ENCODE measurements at regions not wholly inside any gene's neighbourhood (a gene's known extent, or its start where the extent isn't known, plus 50 kb on each side); places are given as distances from the start of the nearest gene placed in this dataset.

DNA sequence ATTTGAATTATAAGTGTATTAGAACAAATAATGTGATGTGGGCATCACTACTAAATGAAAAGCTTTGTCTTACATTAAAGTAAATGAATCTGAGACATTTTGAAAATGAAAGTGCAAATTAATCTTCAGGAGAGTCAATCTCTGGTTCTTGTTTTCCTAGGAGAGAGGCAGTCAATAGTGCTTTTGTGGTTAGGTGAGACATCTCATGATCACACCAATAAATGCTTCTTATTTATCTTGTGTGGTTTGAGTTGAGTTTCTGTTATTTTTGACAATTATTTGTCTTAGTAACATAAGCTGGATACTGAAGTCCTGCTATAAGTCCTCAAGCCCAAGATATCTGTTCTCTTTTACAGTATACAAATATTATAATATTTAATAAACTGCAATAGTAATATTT is 1378.0 kb upstream of the PCDH9 start:
- H4K5ac ChIP-seq (ENCODE audit: insufficient read length, low read depth, low read length) = no peak overlapping the region
- H2BK15ac ChIP-seq (ENCODE audit: low read length) = no peak overlapping the region
- no peaks in the 10 kb centered on the region for H4K20me1 ChIP-seq (replicated peaks in 1 of 2; ENCODE audit: control insufficient read depth in 1 of 2, insufficient read depth in 2 of 2, low read length in 2 of 2)
- no peak overlapping the region for H3K27ac ChIP-seq (ENCODE audit: low read depth, low read length)
- H3K18ac ChIP-seq (ENCODE audit: extremely low read depth, low read length) = no peak overlapping the region
- H4K91ac ChIP-seq (replicated peaks; ENCODE audit: insufficient read length, low read length) = no peak overlapping the region
- no peaks in the 10 kb centered on the region for H3K4me1 ChIP-seq (replicated peaks in 1 of 4; ENCODE audit: control insufficient read depth in 3 of 4, insufficient read depth in 4 of 4, low read length in 3 of 4)
- DNase-seq (ENCODE audit: low read depth in 1 of 2, low spot score in 2 of 2) (no peak), FAIRE-seq (no peak)
- no peak overlapping the region for H3K23ac ChIP-seq (ENCODE audit: insufficient read length)
- H2BK120ac ChIP-seq (replicated peaks; ENCODE audit: low read depth, low read length) = no peak overlapping the region
- H2BK20ac ChIP-seq (ENCODE audit: low read length) = no peak overlapping the region
- no peak overlapping the region for H3K4me2 ChIP-seq (ENCODE audit: insufficient read depth in 1 of 2, low read depth in 2 of 2, low read length in 2 of 2)
- no peak overlapping the region for H3K4ac ChIP-seq (replicated peaks; ENCODE audit: insufficient read length, low read depth, low read length)
- no peak overlapping the region for H2AFZ ChIP-seq (ENCODE audit: low read length)
- no peak overlapping the region for H3K14ac ChIP-seq (ENCODE audit: insufficient read length)
- no peak overlapping the region for H3K9ac ChIP-seq (replicated peaks in 1 of 4; ENCODE audit: extremely low read depth in 1 of 4, low read depth in 3 of 4, low read length in 3 of 4)
- no peak overlapping the region for H2BK12ac ChIP-seq (ENCODE audit: low read depth, low read length)
- H3K79me1 ChIP-seq (ENCODE audit: low read depth, low read length) = no peaks in the 10 kb centered on the region
- H2BK5ac ChIP-seq (ENCODE audit: low read depth, low read length) = no peak overlapping the region
- H3K36me3 ChIP-seq (ENCODE audit: control insufficient read depth in 2 of 4, insufficient read depth in 4 of 4, low read length in 3 of 4) = no peaks in the 10 kb centered on the region
- H3K27me3 ChIP-seq (replicated peaks in 1 of 4; ENCODE audit: control insufficient read depth in 3 of 4, extremely low read depth in 1 of 4, insufficient read depth in 3 of 4, low read length in 3 of 4) = no peaks in the 10 kb centered on the region
- H2AK5ac ChIP-seq (ENCODE audit: low read depth, low read length) = no peak overlapping the region
- no peak overlapping the region for H3K56ac ChIP-seq (replicated peaks; ENCODE audit: insufficient read length, low read depth, low read length)
- H4K8ac ChIP-seq (ENCODE audit: extremely low read depth, insufficient read depth, low read length) = no peak overlapping the region
- no peaks in the 10 kb centered on the region for H3K9me3 ChIP-seq (ENCODE audit: insufficient read depth in 2 of 2, low read depth in 1 of 2, low read length in 1 of 2)
- POLR2A ChIA-PET (ENCODE audit: partially characterized antibody) = no interaction called here
- H3K79me2 ChIP-seq (ENCODE audit: control insufficient read depth in 1 of 2, insufficient read depth in 2 of 2, low read length in 2 of 2) = no peaks in the 10 kb centered on the region
- no peaks in the 10 kb centered on the region for H3K23me2 ChIP-seq (ENCODE audit: low read depth, low read length)
- H3K4me3 ChIP-seq (ENCODE audit: extremely low read depth in 1 of 4, insufficient read depth in 2 of 4, low read depth in 3 of 4, low read length in 4 of 4) = no peak overlapping the region
- CTCF ChIA-PET (ENCODE audit: partially characterized antibody) = interaction anchor here (3.1 kb wide), 1 partner anchor 11 kb away, joined by 6 read pairs; no protein-coding TSS in a partner anchor
- TF ChIP-seq CHD1 (IDR thresholded peaks at IDR 0.05; ENCODE audit: low read depth, low read length) (no peak), HDAC6 (IDR thresholded peaks at IDR 0.05; ENCODE audit: low read depth, low read length) (no peak), CTBP2 (IDR thresholded peaks at IDR 0.05; ENCODE audit: borderline replicate concordance, insufficient read depth, insufficient read length, low read length) (no peak), TAF7 (optimal IDR thresholded peaks at IDR 0.05; ENCODE audit: borderline replicate concordance, low read depth, low read length) (no peak), TBP (IDR thresholded peaks at IDR 0.05; ENCODE audit: low read depth, low read length) (no peak), MAFK (IDR thresholded peaks at IDR 0.05; ENCODE audit: low read depth, low read length) (no peak), YY1 (IDR thresholded peaks at IDR 0.05; ENCODE audit: low read depth, low read length) (no peak), SIN3A (conservative IDR thresholded peaks at IDR 0.05 in 1 of 2, IDR thresholded peaks at IDR 0.05 in 1 of 2; ENCODE audit: low read depth in 1 of 2, low read length in 2 of 2) (no peak), RFX5 (IDR thresholded peaks at IDR 0.05; ENCODE audit: borderline replicate concordance, low read depth, low read length) (no peak), TCF12 (IDR thresholded peaks at IDR 0.05; ENCODE audit: low read depth, low read length) (no peak), SIRT6 (IDR thresholded peaks at IDR 0.05; ENCODE audit: low read length) (no peak), BRCA1 (IDR thresholded peaks at IDR 0.05; ENCODE audit: low read depth, low read length) (no peak), ASH2L (IDR thresholded peaks at IDR 0.05; ENCODE audit: low read length) (no peak)
- TF ChIP-seq, protein P1, sequence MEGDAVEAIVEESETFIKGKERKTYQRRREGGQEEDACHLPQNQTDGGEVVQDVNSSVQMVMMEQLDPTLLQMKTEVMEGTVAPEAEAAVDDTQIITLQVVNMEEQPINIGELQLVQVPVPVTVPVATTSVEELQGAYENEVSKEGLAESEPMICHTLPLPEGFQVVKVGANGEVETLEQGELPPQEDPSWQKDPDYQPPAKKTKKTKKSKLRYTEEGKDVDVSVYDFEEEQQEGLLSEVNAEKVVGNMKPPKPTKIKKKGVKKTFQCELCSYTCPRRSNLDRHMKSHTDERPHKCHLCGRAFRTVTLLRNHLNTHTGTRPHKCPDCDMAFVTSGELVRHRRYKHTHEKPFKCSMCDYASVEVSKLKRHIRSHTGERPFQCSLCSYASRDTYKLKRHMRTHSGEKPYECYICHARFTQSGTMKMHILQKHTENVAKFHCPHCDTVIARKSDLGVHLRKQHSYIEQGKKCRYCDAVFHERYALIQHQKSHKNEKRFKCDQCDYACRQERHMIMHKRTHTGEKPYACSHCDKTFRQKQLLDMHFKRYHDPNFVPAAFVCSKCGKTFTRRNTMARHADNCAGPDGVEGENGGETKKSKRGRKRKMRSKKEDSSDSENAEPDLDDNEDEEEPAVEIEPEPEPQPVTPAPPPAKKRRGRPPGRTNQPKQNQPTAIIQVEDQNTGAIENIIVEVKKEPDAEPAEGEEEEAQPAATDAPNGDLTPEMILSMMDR (IDR thresholded peaks at IDR 0.05; ENCODE audit: control extremely low read depth in 1 of 3, insufficient read depth in 1 of 3, low read depth in 1 of 3, low read length in 3 of 3) = no peak

Data from H1 (cell line).